Caco-2 (cell line): ENCODE measurements at regions not wholly inside any gene's neighbourhood (a gene's known extent, or its start where the extent isn't known, plus 50 kb on each side); places are given as distances from the start of the nearest gene placed in this dataset.

Experiments
- BruUV-seq: library from RNA; stranded (reverse); fragments of 400-500 nt; replicated peaks from 2 replicates; lab custom pipeline; 2021; lab: Mats Ljungman, UMichigan
- CTCF ChIA-PET: fragments of 300-600 bp; sonication (Branson Sonifier 250); formaldehyde crosslinking; loops from one replicate; lab custom pipeline; 2022; ENCODE audit warnings: antibody characterized with exemption; lab: Charles Lee
- POLR2A ChIA-PET: fragments of 300-600 bp; sonication (Branson Sonifier 250); formaldehyde crosslinking; loops from one replicate; lab custom pipeline; 2022; ENCODE audit warnings: antibody characterized with exemption; lab: Charles Lee
- DNase-seq, 2 experiments: peaks; one replicate each; pipeline versions ENCODE4 v3.0.0 to v3.0.0-alpha.2; 2020 to 2022
- H3K27me3 ChIP-seq: replicated peaks from 2 replicates; pipeline ENCODE4 v1.6.0; 2011; ENCODE audit warnings: low read length; ENCODE audit not compliant: control insufficient read depth, insufficient read depth
- H3K36me3 ChIP-seq: 2 replicates; pipeline ENCODE4 v1.5.1; 2011; ENCODE audit warnings: low read length; ENCODE audit not compliant: control insufficient read depth, insufficient read depth
- H3K4me1 ChIP-seq: fragments of 250-450 bp; sonication (Bioruptor Pico); 2 replicates; pipeline ENCODE4 v1.5.1; 2020; ENCODE audit warnings: mild to moderate bottlenecking
- H3K4me3 ChIP-seq: 2 replicates; pipeline ENCODE4 v1.5.1; 2011; ENCODE audit warnings: low read depth, mild to moderate bottlenecking, control low read depth, low read length
- H3K9me3 ChIP-seq: fragments of 250-450 bp; sonication (Bioruptor Pico); 2 replicates; pipeline ENCODE4 v1.5.1; 2020; ENCODE audit warnings: mild to moderate bottlenecking, moderate library complexity
- H3K27ac Mint-ChIP-seq: one replicate; pipeline ENCODE4 v1.8.0; 2022; ENCODE audit warnings: mixed read lengths; ENCODE audit not compliant: unreplicated experiment
- H3K27me3 Mint-ChIP-seq: one replicate; pipeline ENCODE4 v1.8.0; 2022; ENCODE audit warnings: mixed read lengths; ENCODE audit not compliant: insufficient read depth, unreplicated experiment
- H3K36me3 Mint-ChIP-seq: one replicate; pipeline ENCODE4 v1.8.0; 2022; ENCODE audit warnings: mild to moderate bottlenecking, mixed read lengths; ENCODE audit not compliant: insufficient read depth, unreplicated experiment
- H3K4me1 Mint-ChIP-seq: one replicate; pipeline ENCODE4 v1.8.0; 2022; ENCODE audit warnings: low read depth, mixed read lengths; ENCODE audit not compliant: unreplicated experiment
- H3K4me3 Mint-ChIP-seq: one replicate; pipeline ENCODE4 v1.8.0; 2022; ENCODE audit warnings: mild to moderate bottlenecking, moderate library complexity, mixed read lengths; ENCODE audit not compliant: unreplicated experiment
- H3K9me3 Mint-ChIP-seq: one replicate; pipeline ENCODE4 v1.8.0; 2022; ENCODE audit warnings: mixed read lengths; ENCODE audit not compliant: unreplicated experiment
- intact Hi-C: fragments of 100-400 bp; cut with micrococcal nuclease; formaldehyde crosslinking; loops from one replicate; pipeline ENCODE4 v1.10.0; 2022; ENCODE audit not compliant: unreplicated experiment
- TF ChIP-seq, protein P1 (sequence below), 2 experiments: fragments of 200-600 bp in 1 of 2; IDR thresholded peaks; 1 replicate in 1 of 2; 2 replicates in 1 of 2; pipeline versions ENCODE4 v1.5.1 to v1.8.0; 2011 to 2022; ENCODE audit warnings: antibody characterized with exemption in 1 of 2, control low read depth in 1 of 2, inconsistent platforms in 1 of 2, low read depth in 1 of 2, low read length in 1 of 2, mild to moderate bottlenecking in 1 of 2, moderate library complexity in 1 of 2; ENCODE audit not compliant: insufficient read depth in 1 of 2, severe bottlenecking in 1 of 2, unreplicated experiment in 1 of 2

DNA sequence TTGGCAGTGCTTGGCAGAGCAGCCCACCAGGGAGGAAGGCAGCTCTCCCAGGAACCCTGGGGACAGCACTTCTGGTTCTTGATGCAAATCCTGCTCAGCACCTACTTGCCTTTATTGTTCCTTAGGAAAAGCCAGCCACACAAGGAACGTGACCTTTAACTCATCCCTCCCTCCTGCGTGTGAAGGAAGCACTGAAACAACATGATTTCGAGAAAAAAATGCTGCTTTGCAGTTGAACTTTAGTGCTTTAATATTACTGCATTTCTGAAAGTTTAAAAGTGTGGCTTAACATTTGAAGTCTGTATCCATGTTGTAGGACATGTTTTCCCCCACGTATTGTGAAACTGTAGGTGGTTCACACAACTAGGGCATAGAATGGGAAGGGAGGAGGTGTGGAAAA is 50.4 kb upstream of the CTNNB1 start:
- ChIA-PET CTCF (no interaction called here), POLR2A (no interaction called here)
- H3K36me3 Mint-ChIP-seq: no peaks in the 10 kb centered on the region
- H3K4me1 Mint-ChIP-seq: peaks cover 9% of the 10 kb centered on the region
- no TSS peak for BruUV-seq
- intact Hi-C loops: no loop called here
- no peak overlapping the region for H3K27ac Mint-ChIP-seq
- H3K9me3 Mint-ChIP-seq: peaks cover 29% of the 10 kb centered on the region
- Histone ChIP-seq H3K9me3 (peaks cover 4% of the 10 kb centered on the region), H3K4me3 (no peak overlapping the region), H3K27me3 (no peaks in the 10 kb centered on the region), H3K36me3 (no peaks in the 10 kb centered on the region), H3K4me1 (no peaks in the 10 kb centered on the region)
- TF ChIP-seq, protein P1, sequence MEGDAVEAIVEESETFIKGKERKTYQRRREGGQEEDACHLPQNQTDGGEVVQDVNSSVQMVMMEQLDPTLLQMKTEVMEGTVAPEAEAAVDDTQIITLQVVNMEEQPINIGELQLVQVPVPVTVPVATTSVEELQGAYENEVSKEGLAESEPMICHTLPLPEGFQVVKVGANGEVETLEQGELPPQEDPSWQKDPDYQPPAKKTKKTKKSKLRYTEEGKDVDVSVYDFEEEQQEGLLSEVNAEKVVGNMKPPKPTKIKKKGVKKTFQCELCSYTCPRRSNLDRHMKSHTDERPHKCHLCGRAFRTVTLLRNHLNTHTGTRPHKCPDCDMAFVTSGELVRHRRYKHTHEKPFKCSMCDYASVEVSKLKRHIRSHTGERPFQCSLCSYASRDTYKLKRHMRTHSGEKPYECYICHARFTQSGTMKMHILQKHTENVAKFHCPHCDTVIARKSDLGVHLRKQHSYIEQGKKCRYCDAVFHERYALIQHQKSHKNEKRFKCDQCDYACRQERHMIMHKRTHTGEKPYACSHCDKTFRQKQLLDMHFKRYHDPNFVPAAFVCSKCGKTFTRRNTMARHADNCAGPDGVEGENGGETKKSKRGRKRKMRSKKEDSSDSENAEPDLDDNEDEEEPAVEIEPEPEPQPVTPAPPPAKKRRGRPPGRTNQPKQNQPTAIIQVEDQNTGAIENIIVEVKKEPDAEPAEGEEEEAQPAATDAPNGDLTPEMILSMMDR (IDR thresholded peaks at IDR 0.05; ENCODE audit: insufficient read depth in 1 of 2, low read depth in 1 of 2, low read length in 1 of 2, severe bottlenecking in 1 of 2, unreplicated experiment in 1 of 2): no peak
- no peak overlapping the region for H3K4me3 Mint-ChIP-seq
- no peaks in the 10 kb centered on the region for H3K27me3 Mint-ChIP-seq
- no peak for DNase-seq
